COR-L47 (cell line): ENCODE measurements at regions not wholly inside any gene's neighbourhood (a gene's known extent, or its start where the extent isn't known, plus 50 kb on each side); places are given as distances from the start of the nearest gene placed in this dataset.
"Not testable (repeated sequence)": the region's sequence is repeated elsewhere in the genome, so short reads cannot be mapped to it uniquely, and the experiment has no call there.

Source experiments
- DNase-seq: peaks from one replicate; lab custom pipeline; 2025; lab: John Stamatoyannopoulos, UW

DNA sequence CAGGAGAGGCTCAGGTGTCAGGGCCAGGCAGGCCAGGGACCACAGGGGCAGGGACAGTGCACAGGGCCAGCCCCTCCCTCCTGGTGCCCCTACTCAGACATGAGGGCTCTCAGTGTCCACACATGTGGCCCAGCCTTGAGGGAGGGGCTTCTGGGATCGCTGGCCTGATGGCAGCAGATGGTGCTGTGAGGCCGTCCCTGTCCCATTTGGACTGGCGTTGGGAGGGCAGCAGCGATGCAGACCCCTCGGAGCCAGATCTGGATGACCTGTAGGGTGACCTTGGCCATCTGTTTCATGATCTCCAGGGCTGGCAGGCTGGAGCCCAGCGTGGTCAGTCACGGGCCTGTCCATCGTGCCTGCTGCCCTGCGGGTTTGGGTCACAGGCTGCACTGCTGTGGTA, 377.6 kb downstream of the TMEM121 start:
- DNase-seq: no peak

DNA sequence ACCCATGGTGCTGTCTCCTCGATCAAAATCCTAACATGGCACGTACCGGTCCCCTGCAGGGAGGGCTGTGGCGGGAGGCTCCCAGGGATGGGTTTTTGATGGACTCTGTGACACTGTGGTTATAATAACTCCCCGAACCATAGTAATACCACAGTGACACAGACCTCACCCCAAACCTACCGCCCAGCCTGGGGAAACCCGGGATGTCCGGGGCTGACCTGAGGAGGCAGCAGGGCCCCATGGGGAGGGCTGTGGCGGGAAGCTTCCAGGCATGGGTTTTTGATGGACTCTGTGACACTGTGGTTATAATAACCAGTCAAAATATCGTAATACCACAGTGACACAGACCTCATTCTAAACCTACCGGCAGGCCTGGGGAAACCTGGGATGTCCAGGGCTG, 378.0 kb downstream of the TMEM121 start:
- DNase-seq: no peak

DNA sequence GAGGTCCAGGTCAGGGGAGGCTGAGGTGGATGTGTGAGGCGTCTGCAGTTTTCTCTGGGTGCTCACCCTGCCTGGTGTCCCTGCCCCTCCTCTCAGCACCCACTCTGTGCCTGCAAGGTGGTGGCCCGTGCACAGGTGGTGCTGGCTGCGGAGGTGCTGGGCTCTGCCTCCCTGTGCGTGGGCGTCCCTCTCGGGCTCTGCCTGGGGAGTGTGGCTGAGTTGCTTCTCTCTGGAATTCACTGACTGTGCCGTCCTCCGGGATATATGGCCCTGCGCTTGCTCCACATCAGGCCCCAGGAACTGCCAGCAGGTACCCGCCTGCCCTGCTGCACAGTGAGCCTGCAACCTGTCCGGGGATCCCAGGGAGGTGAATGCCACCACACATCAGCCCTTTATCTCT, 379.1 kb downstream of the TMEM121 start:
- DNase-seq: no peak

DNA sequence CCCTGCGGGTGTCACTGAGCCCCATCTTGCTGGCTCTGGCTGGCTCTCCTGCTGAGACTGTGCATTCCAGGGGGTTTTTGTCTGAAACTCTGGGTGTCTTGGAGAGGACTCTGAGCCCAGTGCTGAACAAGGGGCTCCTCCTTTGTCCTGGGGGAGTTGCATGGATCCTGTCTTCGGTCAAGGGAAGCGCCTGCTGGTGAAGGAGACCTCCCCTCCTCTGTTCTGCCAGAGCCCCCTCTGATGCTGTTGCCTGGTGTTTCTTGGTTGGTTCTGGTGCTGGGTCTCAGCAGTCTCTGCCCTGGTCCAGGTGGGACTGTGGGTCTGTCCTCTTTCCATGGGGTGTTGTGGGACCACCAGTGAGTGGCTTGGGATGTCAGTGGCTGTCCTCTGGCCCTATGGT, 380.9 kb downstream of the TMEM121 start:
- no peak for DNase-seq

DNA sequence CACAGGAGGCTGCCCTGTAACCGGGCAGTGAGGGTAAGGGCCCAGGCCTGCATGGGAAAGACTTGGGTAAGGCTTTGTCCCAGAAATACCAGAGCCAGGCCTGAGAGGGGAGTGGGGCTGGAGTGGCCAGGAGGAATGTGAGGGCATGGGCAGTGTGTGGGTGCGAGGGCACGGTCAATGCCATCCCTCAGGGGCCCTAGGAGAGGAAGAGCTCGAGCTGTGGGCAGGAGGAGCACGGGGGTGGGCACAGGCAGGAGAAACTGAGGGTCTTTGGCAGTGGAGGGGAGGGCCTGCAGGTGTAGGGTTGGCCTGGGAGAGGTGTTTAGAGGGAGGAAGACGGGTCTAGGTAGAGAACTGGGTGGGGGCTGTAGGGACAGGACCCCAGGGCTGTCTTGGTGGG, 381.6 kb downstream of the TMEM121 start:
- DNase-seq: no peak

DNA sequence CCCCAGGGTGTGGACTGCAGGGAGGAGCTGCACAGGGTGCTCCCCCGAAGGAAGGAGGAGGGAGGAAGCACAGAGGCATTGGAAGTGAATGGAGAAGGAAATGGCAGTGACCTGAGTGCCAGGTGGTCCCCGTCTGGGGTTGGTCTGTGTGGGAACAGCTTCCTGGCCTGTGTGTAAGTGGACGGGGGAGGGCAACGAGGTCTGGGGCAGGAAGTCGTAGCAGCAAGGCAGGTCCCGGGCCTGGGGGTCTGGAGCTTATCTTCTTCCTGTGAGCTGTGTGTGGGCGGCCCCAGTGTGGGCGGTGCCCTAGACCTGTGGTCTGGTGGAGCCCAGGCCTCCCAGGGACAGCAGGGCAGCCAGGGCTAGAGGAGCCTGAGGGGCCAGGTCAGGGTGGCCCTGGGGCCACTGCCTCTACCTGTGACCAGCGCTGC, 382.1 kb downstream of the TMEM121 start:
- DNase-seq: no peak

DNA sequence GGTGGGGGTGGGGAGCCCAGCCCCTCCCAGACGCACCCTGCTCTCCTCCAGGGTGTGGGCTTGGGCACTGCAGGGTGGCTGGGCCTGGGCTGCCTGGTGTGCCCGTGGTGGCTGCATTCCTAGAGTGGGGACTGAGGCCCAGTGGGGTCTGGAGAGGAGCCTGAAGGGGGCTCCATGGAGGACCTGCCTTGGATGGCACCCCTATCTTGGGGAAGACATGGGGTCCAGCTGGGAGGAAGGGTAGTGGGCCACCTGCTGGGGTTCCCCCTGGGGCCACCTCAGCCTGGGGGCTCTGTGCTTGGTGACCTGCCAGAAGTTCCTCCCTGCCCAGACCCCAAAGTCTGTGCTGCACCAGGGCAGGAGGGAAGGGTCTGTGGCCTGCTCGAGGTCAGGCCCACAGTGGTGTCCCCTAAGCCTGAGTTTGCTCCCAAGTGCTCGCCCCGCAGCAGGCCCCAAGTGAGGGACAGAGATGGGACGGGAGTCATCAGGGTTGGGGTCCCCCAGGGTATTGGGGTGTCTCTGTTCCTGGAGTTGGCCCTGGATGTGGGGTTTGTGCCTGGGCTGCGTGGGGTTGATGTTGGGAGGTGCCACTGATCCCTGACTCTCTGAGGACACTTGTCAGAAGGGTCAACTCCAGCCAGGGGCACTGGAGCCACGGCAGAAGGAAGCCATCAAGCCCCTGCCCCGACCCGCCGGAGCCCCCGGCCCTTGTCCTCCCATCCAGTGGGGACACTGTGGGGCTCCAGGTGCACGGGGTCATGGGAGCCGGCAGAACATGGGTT, 382.9 kb downstream of the TMEM121 start:
- no peak for DNase-seq

DNA sequence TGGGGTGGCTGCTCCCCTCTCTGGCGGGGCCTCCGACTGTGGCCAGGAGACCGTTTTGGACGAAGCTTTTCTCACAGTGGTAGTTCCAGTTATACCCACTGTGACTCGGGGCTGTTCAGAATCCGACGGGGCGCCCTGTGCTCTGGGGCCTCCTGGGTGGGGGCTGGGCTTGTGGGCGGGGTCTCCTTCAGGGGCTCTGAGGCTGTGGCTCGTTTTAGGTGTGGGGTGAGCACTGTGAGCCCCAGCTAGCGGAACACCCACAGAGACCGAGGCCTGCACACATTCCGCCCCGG, 383.4 kb downstream of the TMEM121 start:
- DNase-seq: not testable (repeated sequence)

DNA sequence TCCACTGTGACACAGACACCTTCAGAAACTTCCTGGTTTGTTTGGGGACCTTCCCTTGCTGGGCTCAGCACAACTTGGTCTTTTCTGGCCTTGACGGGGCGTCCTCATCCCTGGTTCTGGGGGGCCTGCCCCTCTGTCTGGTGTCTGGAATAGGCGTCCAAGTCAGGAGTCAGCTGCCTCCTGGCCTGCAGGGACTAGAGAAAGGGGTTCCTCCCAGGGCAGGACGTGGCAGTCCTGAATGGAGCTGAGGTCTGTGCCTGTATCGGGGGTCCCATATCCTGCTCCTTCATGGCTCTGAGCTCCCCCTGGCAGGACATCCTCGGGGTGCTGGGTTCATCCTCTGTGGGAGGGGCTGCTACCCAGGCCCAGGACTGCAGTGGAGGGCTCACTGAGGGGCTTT, 384.0 kb downstream of the TMEM121 start:
- no peak for DNase-seq

DNA sequence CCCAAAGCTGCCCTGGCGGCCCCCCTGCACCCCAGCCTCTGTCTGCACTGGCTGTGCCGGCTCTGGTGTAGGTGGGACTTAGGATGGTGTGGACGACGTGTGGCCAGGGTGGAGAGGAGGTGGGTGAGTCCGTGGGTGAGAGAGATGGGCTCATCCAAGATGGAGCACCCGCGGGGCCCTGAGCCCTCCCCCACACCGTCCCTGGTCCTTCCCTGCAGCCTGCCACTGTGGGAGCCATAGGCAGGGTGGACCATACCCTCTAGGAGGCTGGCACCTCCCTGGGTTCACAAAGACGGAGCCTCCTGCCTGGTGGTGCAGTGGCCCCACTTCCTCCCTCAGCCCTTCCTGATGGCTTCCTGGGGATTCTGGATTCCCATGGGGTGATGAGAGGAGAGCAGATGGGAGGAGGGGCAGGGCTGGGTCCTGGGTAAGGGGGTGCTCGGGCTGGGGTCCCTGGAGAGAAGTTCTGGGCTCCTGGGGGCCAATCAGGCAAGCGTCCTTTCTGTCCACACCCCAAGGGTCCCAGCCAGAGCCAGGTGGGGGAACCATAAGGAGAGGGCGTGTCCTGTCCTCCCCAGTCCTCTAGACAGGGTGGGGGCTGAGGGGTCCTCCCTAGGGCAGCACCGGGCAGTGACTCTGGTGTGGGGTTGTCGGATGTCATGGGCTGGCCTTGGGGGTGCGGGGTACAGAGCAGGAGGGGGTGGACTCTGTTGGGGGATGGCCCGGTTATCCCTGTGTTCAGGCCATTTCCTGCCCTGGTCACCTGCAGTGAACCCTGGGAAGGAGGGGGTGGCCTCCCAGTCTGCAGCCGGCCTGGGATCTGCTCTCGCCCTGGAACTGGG, 384.8 kb downstream of the TMEM121 start:
- no peak for DNase-seq

DNA sequence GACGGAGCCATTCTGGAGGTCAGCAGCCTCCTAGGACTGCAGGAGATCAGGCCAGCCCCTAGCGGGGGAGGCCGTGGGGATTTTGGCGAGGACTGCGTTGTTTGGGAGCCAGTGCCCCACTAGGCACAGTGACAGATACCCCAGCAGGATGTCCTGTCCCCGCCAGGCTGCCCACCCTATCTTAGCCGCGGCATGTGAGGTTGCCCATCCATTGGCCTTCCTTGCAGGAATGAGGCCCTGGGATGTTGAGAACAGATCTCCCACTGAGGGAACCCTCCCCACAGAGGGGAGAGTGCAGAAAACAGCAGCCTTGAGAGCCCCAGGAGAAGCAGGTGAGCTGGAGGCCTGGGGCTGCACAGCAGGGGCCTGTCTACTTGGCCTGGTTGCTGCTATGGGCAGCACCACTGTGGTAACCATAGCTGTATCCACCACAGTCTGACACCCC, 385.5 kb downstream of the TMEM121 start:
- not testable (repeated sequence) for DNase-seq

DNA sequence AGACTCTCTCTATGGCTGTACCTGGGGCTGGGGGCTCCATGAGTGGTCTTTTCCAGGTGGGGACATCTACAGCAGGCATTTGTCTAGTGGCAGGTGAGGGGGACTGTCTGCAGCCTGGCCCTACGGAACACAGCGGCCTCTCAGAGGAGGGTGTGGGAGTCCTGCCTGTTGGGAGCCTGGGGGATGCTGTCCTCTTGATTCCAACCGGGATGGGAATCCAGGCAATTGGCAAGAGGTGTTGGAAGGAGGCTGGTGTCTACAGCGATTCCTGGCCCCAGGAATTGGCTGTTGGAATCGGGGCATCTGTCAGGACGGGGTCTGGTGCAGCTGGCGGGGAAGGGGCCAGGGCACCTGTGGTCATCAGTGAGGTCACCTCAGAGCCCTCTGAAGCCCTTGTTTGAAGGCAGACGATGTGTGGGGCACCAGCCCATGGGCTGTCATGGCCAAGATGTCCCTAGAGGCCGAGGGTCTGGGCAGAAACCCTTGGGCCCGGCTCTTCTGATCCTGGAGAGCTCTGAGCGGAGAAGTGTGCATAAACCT, 386.3 kb downstream of the TMEM121 start:
- DNase-seq: no peak

DNA sequence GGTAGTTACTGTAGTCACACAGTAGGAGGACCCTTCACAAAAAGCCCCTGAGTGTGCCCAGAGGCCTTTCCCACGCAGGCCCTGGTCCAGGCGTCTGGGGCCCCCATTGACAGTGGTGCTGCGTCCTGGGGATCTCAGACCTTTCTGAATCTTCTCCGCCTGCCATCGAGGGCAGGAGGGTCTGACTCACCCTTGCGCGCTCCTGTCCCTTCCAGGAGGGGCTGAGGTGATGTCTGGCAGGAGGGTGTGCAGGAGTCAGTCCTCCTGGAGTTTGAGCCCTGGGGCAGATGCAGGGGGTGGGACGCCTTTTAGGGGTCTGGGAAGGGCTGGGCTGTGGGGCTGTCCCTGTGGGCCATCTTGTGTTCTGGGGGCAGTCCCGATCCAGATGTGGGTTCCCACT, 386.8 kb downstream of the TMEM121 start:
- DNase-seq: no peak

DNA sequence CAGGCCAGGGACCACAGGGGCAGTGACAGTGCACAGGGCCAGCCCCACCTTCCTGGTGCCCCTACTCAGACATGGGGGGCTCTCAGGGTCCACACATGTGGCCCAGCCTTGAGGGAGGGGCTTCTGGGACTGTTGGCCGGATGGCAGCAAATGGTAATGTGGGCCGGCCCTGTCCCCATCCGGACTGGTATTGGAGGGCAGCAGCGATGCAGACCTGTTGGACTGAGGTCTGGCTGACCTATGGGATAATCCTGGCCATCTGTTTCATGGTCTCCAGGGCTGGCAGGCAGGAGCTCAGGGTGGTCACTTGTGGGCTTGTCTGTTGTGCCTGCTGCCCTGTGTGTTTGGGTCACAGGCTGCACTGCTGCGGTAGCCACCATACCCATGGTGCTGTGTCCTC, 387.5 kb downstream of the TMEM121 start:
- DNase-seq: no peak

DNA sequence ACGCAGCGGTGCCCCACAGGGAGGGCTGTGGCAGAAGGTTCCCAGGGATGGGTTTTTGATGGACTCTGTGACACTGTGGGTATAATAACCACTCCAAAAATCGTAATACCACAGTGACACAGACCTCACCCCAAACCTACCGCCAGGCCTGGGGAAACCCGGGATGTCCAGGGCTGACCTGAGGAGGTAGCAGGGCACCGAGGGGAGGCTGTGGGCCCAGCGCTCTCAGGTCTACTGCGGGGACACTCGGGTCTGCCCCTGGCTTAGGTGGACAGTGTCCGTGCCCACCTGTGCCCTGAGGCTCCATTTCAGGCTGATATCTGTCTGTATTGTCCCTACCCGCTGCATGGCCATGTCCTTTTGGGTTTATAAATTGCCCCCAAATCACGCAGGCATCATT, 387.9 kb downstream of the TMEM121 start:
- DNase-seq: not testable (repeated sequence)

DNA sequence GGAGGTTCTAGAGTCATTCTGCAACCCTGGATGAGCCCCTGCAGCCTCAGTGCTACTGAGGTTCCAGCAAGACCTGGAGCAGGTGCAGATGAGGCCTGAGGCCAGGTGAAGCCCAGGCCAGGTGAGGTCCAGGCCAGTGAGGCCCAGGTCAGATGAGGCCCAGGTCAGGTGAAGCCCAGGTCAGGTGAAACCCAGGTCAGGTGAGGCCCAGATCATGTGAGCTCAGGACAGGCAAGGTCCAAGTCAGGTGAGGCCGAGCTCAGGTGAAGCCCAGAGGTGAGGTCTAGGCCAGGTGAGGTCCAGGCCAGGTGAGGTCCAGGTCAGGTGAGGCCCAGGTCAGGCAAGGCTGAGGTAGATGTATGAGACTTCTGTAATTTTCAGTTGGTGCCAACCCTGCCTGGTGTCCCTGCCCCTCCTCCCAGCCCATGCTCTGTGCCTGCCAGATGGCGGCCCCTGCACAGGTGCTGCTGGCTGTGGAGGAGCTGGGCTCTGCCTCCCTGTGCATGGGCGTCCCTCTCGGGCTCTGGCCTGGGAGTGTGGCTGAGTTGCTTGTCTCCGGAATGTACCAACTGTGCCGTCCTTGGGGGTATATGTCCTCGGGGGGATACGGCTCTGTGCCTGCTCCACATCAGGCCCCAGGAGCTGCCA, 388.5 kb downstream of the TMEM121 start:
- no peak for DNase-seq

DNA sequence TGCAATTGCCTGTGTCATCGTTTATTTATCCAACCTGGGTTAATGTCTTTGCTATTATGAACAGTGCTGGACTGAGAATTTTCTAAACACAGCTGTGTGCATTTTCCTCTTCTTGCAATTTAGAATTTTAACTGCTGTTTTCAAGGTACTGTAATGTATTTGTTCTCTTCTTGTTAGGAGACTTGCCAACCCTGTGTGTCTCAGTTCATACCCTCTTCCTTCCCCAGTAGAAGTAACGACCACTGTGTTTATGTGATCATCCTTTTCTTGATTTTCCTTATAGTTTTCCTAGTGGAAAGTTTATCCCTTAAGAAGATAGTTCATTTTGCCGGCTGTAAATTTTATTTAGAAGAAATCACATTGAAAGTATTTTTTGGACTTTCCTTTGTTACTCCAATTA, 389.2 kb downstream of the TMEM121 start:
- not testable (repeated sequence) for DNase-seq

DNA sequence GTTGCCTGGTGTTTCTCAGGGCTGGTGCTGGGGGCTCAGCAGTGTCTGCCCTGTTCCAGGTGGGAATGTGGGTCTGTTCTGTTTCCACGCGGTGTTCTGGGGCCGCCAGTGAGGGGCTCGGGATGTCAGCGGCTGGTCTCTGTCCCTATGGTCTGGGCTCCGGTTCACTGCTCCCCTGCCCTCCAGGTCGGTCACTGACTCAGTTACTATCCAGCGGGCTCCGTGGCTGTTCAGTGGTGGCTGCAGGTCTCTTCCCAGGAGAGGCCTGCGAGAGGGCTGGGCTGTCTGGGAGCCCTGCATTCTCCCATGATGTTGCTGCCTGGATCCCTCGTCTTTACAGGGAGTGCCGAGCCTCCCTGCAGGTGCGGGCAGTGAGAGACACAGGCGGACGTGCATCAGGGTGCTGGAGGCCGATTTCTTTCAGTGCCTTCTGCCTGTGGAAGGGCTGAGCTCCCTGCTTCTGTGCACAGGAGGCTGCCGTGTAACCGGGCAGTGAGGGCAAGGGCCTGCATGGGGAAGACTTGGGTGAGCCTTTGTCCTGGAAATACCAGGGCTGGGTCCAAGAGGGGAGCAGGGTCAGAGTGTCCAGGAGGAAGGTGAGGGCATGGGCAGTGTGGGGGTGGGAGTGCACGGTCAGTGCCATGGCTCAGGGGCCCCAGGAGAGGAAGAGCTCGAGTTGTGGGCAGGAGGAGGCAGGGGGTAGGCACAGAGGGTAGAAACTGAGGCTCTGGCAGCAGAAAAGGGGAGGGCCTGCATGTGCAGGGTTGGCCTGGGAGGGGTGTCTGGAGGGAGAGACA, 391.0 kb downstream of the TMEM121 start:
- DNase-seq: not testable (repeated sequence)

DNA sequence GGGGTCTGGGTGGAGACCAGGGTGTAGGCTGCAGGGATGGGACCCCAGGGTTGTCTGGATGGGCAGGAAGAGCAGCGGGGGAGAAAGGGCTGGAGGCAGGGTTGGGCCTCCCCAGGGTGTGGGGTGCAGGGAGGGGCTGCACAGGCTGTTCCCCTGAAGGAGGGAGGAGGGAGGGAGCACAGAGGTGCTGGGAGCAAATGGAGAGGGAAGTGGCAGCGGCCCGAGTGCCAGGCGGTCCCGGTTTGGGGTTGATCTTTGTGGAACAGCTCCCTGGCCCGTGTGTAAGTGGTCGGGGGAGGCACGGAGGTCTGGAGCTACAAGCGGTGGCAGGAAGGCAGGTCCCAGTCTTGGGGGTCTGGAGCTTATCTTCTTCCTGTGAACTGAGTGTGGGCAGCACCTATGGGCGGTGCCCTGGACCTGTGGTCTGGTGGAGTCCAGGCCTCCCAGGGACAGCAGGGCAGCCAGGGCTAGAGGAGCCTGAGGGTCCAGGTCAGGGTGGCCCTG, 391.6 kb downstream of the TMEM121 start:
- DNase-seq: no peak

DNA sequence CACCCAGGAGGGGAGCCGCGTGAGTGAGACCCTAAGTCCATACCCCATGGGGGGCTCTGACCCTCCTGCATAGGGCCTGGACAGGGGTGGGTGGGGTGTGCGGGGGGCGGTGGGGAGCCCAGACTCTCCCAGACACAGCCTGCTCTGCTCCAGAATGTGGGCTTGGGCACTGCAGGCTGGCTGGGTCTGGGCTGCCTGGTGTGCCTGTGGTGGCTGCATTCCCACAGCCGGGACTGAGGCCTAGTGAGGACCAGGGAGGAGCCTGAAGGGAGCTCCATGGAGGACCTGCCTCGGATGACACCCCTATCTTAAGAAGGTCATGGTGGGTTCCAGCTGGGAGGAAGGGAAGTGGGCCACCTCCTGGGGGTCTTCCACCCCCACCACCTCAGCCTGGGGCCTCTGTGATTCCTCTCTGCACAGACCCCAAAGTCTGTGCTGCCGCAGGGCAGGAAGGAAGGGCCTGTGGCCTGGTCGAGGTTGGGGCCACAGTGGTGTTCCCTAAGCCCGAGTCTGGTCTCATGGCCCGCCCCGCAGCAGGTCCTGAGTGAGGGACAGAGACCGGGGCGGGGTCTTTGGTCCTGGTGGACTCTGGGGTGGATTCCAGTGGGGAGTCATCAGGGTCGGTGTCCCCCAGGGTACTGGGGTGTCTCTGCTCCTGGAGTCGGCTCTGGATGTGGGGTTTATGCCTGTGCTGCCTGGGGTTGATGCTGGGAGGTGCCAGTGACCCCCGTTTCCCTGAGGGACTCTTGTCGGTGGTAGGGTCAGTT, 392.3 kb downstream of the TMEM121 start:
- no peak for DNase-seq
